A673 (cell line): ENCODE measurements at regions not wholly inside any gene's neighbourhood (a gene's known extent, or its start where the extent isn't known, plus 50 kb on each side); places are given as distances from the start of the nearest gene placed in this dataset.

Experiments
- BruUV-seq: library from RNA; stranded (reverse); fragments of 400-500 nt; replicated peaks from 2 replicates; lab custom pipeline; 2021; lab: Mats Ljungman, UMichigan
- CTCF ChIA-PET: fragments of 300-600 bp; sonication (Branson Sonifier 250); formaldehyde crosslinking; loops from one replicate; lab custom pipeline; 2022; ENCODE audit warnings: antibody characterized with exemption; lab: Charles Lee
- POLR2A ChIA-PET: fragments of 300-600 bp; sonication (Branson Sonifier 250); formaldehyde crosslinking; loops from one replicate; lab custom pipeline; 2022; ENCODE audit warnings: antibody characterized with exemption; ENCODE audit not compliant: low non-redundant PET; lab: Charles Lee
- DNase-seq: peaks from one replicate; pipeline ENCODE4 v3.0.0-alpha.2; 2015; ENCODE audit warnings: low spot score
- H3K27ac ChIP-seq: fragments of 200-600 bp; sonication (generic); 2 replicates; pipeline ENCODE4 v1.5.1; 2016; ENCODE audit warnings: mixed run types, low read depth, mild to moderate bottlenecking, mixed read lengths, antibody characterized with exemption, low read length; ENCODE audit not compliant: poor library complexity, severe bottlenecking
- H3K27me3 ChIP-seq: fragments of 200-600 bp; sonication (generic); replicated peaks from 2 replicates; pipeline ENCODE4 v1.6.1; 2017; ENCODE audit warnings: mixed run types, low read depth, mild to moderate bottlenecking, mixed read lengths, antibody characterized with exemption, low read length; ENCODE audit not compliant: insufficient read depth, poor library complexity
- H3K36me3 ChIP-seq: fragments of 200-600 bp; sonication (generic); 2 replicates; pipeline ENCODE4 v1.6.1; 2016; ENCODE audit warnings: mixed run types, mild to moderate bottlenecking, mixed read lengths, antibody characterized with exemption, low read length; ENCODE audit not compliant: insufficient read depth, poor library complexity, severe bottlenecking
- H3K4me1 ChIP-seq: fragments of 200-600 bp; sonication (generic); 2 replicates; pipeline ENCODE4 v1.6.1; 2017; ENCODE audit warnings: mixed run types, mild to moderate bottlenecking, mixed read lengths, antibody characterized with exemption, low read length; ENCODE audit not compliant: insufficient read depth, poor library complexity, severe bottlenecking
- H3K4me3 ChIP-seq: fragments of 200-600 bp; sonication (generic); 2 replicates; pipeline ENCODE4 v1.5.1; 2016; ENCODE audit warnings: low read depth, mixed run types, mild to moderate bottlenecking, mixed read lengths, low read length; ENCODE audit not compliant: poor library complexity, severe bottlenecking
- H3K9me3 ChIP-seq: fragments of 200-600 bp; sonication (generic); 2 replicates; pipeline ENCODE4 v1.6.1; 2016; ENCODE audit warnings: mixed run types, low read depth, mild to moderate bottlenecking, mixed read lengths, antibody characterized with exemption, low read length; ENCODE audit not compliant: poor library complexity, severe bottlenecking
- CTCF ChIP-seq: fragments of 300-800, 200-600 bp; sonication (generic); conservative IDR thresholded peaks from 2 replicates; pipeline ENCODE4 v1.5.1; 2017; ENCODE audit warnings: low read depth, mild to moderate bottlenecking, antibody characterized with exemption, low read length, moderate library complexity, mixed read lengths
- EZH2 ChIP-seq: fragments of 200-600 bp; sonication (generic); IDR thresholded peaks from 2 replicates; pipeline ENCODE4 v1.6.1; 2017; ENCODE audit warnings: borderline replicate concordance, low read depth, mild to moderate bottlenecking, mixed read lengths, antibody characterized with exemption, low read length; ENCODE audit not compliant: poor library complexity, severe bottlenecking
- intact Hi-C: fragments of 100-400 bp; cut with micrococcal nuclease; formaldehyde crosslinking; loops from one replicate; pipeline ENCODE4 v1.10.0; 2022; ENCODE audit not compliant: unreplicated experiment

- TF ChIP-seq EZH2 (no peak), CTCF (no peak)
- H3K4me3 ChIP-seq = no peak overlapping the region
- CTCF ChIA-PET = no interaction called here
- DNase-seq = no peak
- intact Hi-C loops = no loop called here
- H3K27me3 ChIP-seq = no peaks in the 10 kb centered on the region
- POLR2A ChIA-PET = no interaction called here
- H3K9me3 ChIP-seq = no peaks in the 10 kb centered on the region
- BruUV-seq = no TSS peak
- H3K27ac ChIP-seq = no peak overlapping the region
- H3K36me3 ChIP-seq = no peaks in the 10 kb centered on the region
- H3K4me1 ChIP-seq = peaks cover 4% of the 10 kb centered on the region
Observed at GRCh38 chr20:20793591-20793990, 81.1 kb upstream of the RALGAPA2 start.

GRCh38 chr20:20791664-20792568 is 79.5 kb upstream of the RALGAPA2 start:
- no peak for DNase-seq
- Histone ChIP-seq H3K9me3 (no peaks in the 10 kb centered on the region), H3K27me3 (no peaks in the 10 kb centered on the region), H3K4me3 (no peak overlapping the region), H3K4me1 (no peaks in the 10 kb centered on the region), H3K27ac (no peak overlapping the region), H3K36me3 (no peaks in the 10 kb centered on the region)
- CTCF ChIA-PET = no interaction called here
- TF ChIP-seq CTCF (no peak), EZH2 (no peak)
- no TSS peak for BruUV-seq
- POLR2A ChIA-PET = no interaction called here
- intact Hi-C loops = no loop called here

GRCh38 chr20:20788308-20788707 is 75.9 kb upstream of the RALGAPA2 start:
- intact Hi-C loops = no loop called here
- Histone ChIP-seq H3K4me1 (no peaks in the 10 kb centered on the region), H3K27me3 (no peaks in the 10 kb centered on the region), H3K4me3 (no peak overlapping the region), H3K36me3 (no peaks in the 10 kb centered on the region), H3K27ac (no peak overlapping the region), H3K9me3 (no peaks in the 10 kb centered on the region)
- ChIA-PET CTCF (no interaction called here), POLR2A (no interaction called here)
- no peak for DNase-seq
- TF ChIP-seq CTCF (no peak), EZH2 (no peak)
- BruUV-seq = no TSS peak
